H1 (cell line): ENCODE measurements at regions not wholly inside any gene's neighbourhood (a gene's known extent, or its start where the extent isn't known, plus 50 kb on each side); places are given as distances from the start of the nearest gene placed in this dataset.

Source experiments
- CTCF ChIA-PET: fragments of 300-600 bp; sonication (Branson Sonifier 250); formaldehyde crosslinking; loops from one replicate; lab custom pipeline; 2021; ENCODE audit not compliant: partially characterized antibody; lab: Charles Lee
- POLR2A ChIA-PET: fragments of 300-600 bp; sonication (Branson Sonifier 250); formaldehyde crosslinking; loops from one replicate; lab custom pipeline; 2021; ENCODE audit warnings: inconsistent platforms; ENCODE audit not compliant: partially characterized antibody; lab: Charles Lee
- DNase-seq, 2 experiments: peaks; one replicate each; pipeline versions ENCODE4 v3.0.0 to v3.0.0-alpha.2; 2010 to 2022; ENCODE audit warnings: low spot score in 2 of 2, low read depth in 1 of 2, mixed read lengths in 1 of 2
- FAIRE-seq: peaks from 2 replicates; lab custom pipeline; 2011; peaks lifted over from hg19 to GRCh38; lab: Jason Lieb, UNC
- H2AFZ ChIP-seq: 2 replicates; pipeline ENCODE4 v1.8.1; 2012; ENCODE audit warnings: low read length, inconsistent platforms
- H2AK5ac ChIP-seq: 2 replicates; pipeline ENCODE4 v1.6.1; 2013; ENCODE audit warnings: low read depth, low read length
- H2BK120ac ChIP-seq: replicated peaks from 2 replicates; pipeline ENCODE3; 2013; ENCODE audit warnings: low read depth, low read length, inconsistent platforms
- H2BK12ac ChIP-seq: 2 replicates; pipeline ENCODE4 v1.6.1; 2013; ENCODE audit warnings: low read depth, low read length
- H2BK15ac ChIP-seq: 2 replicates; pipeline ENCODE4 v1.6.1; 2013; ENCODE audit warnings: low read length
- H2BK20ac ChIP-seq: 2 replicates; pipeline ENCODE4 v1.6.1; 2013; ENCODE audit warnings: low read length
- H2BK5ac ChIP-seq: 2 replicates; pipeline ENCODE4 v1.6.1; 2013; ENCODE audit warnings: low read depth, low read length
- H3K14ac ChIP-seq: 2 replicates; pipeline ENCODE4 v1.6.1; 2013; ENCODE audit warnings: inconsistent platforms; ENCODE audit not compliant: insufficient read length
- H3K18ac ChIP-seq: 2 replicates; pipeline ENCODE4 v1.6.1; 2013; ENCODE audit warnings: low read length; ENCODE audit errors: extremely low read depth
- H3K23ac ChIP-seq: 2 replicates; pipeline ENCODE4 v1.6.1; 2013; ENCODE audit warnings: inconsistent platforms; ENCODE audit not compliant: insufficient read length
- H3K23me2 ChIP-seq: 2 replicates; pipeline ENCODE4 v1.6.1; 2013; ENCODE audit warnings: low read depth, low read length
- H3K27ac ChIP-seq: 2 replicates; pipeline ENCODE4 v1.6.1; 2011; ENCODE audit warnings: low read depth, low read length, inconsistent platforms
- H3K27me3 ChIP-seq, 4 experiments: replicated peaks in 1 of 4; 1 replicate in 1 of 4; 2 replicates in 3 of 4; pipeline versions ENCODE4 v1.6.1 to v1.8.1; 2011 to 2013; ENCODE audit warnings: low read length in 3 of 4, mild to moderate bottlenecking in 3 of 4, inconsistent platforms in 2 of 4, mixed read lengths in 2 of 4, moderate library complexity in 1 of 4; ENCODE audit not compliant: control insufficient read depth in 3 of 4, insufficient read depth in 3 of 4; ENCODE audit errors: extremely low read depth in 1 of 4
- H3K36me3 ChIP-seq, 4 experiments: 2 replicates each; pipeline versions ENCODE4 v1.6.1 to v1.8.1; 2011 to 2013; ENCODE audit warnings: mild to moderate bottlenecking in 4 of 4, low read length in 3 of 4, moderate library complexity in 2 of 4, control low read depth in 1 of 4, inconsistent platforms in 1 of 4; ENCODE audit not compliant: insufficient read depth in 4 of 4, control insufficient read depth in 2 of 4
- H3K4ac ChIP-seq: replicated peaks from 2 replicates; pipeline ENCODE3; 2013; ENCODE audit warnings: low read length, low read depth, mixed read lengths, inconsistent platforms; ENCODE audit not compliant: insufficient read length
- H3K4me1 ChIP-seq, 4 experiments: replicated peaks in 1 of 4; 1 replicate in 1 of 4; 2 replicates in 3 of 4; pipeline versions ENCODE4 v1.6.1 to v1.8.1; 2011 to 2013; ENCODE audit warnings: low read length in 3 of 4, inconsistent platforms in 2 of 4, mixed read lengths in 1 of 4; ENCODE audit not compliant: insufficient read depth in 4 of 4, control insufficient read depth in 3 of 4
- H3K4me2 ChIP-seq, 2 experiments: 2 replicates each; pipeline versions ENCODE4 v1.6.1 to v1.8.1; 2011 to 2013; ENCODE audit warnings: low read depth in 2 of 2, low read length in 2 of 2, control low read depth in 1 of 2, inconsistent platforms in 1 of 2, mild to moderate bottlenecking in 1 of 2; ENCODE audit not compliant: insufficient read depth in 1 of 2
- H3K4me3 ChIP-seq, 4 experiments: fragments of 200-600, 300-600 bp in 1 of 4; sonication (generic), shearing (Covaris generic), sonication (Bioruptor Twin) in 1 of 4; 2 replicates each; pipeline versions ENCODE4 v1.5.1 to v1.8.1; 2011 to 2016; ENCODE audit warnings: low read length in 4 of 4, low read depth in 3 of 4, control low read depth in 2 of 4, inconsistent platforms in 2 of 4, mild to moderate bottlenecking in 2 of 4, mixed read lengths in 1 of 4, moderate library complexity in 1 of 4; ENCODE audit not compliant: insufficient read depth in 2 of 4; ENCODE audit errors: extremely low read depth in 1 of 4
- H3K56ac ChIP-seq: replicated peaks from 2 replicates; pipeline ENCODE3; 2013; ENCODE audit warnings: low read depth, mild to moderate bottlenecking, mixed read lengths, low read length, inconsistent platforms; ENCODE audit not compliant: insufficient read length
- H3K79me1 ChIP-seq: 2 replicates; pipeline ENCODE4 v1.6.1; 2013; ENCODE audit warnings: low read depth, low read length, control low read depth
- H3K79me2 ChIP-seq, 2 experiments: 2 replicates each; pipeline versions ENCODE4 v1.6.1 to v1.8.1; 2012 to 2013; ENCODE audit warnings: low read length in 2 of 2, mild to moderate bottlenecking in 2 of 2, inconsistent platforms in 1 of 2; ENCODE audit not compliant: insufficient read depth in 2 of 2, control insufficient read depth in 1 of 2
- H3K9ac ChIP-seq, 4 experiments: replicated peaks in 1 of 4; 1 replicate in 1 of 4; 2 replicates in 3 of 4; pipeline versions ENCODE4 v1.6.1 to v1.8.1; 2011 to 2013; ENCODE audit warnings: low read depth in 3 of 4, low read length in 3 of 4, control low read depth in 2 of 4, mild to moderate bottlenecking in 2 of 4, moderate library complexity in 2 of 4, inconsistent platforms in 1 of 4; ENCODE audit errors: extremely low read depth in 1 of 4
- H3K9me3 ChIP-seq, 2 experiments: 2 replicates each; pipeline versions ENCODE4 v1.6.1 to v1.8.1; 2012 to 2013; ENCODE audit warnings: mild to moderate bottlenecking in 2 of 2, moderate library complexity in 2 of 2, control low read depth in 1 of 2, inconsistent platforms in 1 of 2, low read depth in 1 of 2, low read length in 1 of 2, mixed read lengths in 1 of 2; ENCODE audit not compliant: insufficient read depth in 2 of 2
- H4K20me1 ChIP-seq, 2 experiments: replicated peaks in 1 of 2; 2 replicates each; pipeline versions ENCODE3 to v1.8.1; 2011 to 2013; ENCODE audit warnings: inconsistent platforms in 2 of 2, low read length in 2 of 2, mild to moderate bottlenecking in 1 of 2; ENCODE audit not compliant: insufficient read depth in 2 of 2, control insufficient read depth in 1 of 2
- H4K5ac ChIP-seq: 2 replicates; pipeline ENCODE4 v1.6.1; 2013; ENCODE audit warnings: low read length, low read depth, mixed read lengths, inconsistent platforms; ENCODE audit not compliant: insufficient read length
- H4K8ac ChIP-seq: 2 replicates; pipeline ENCODE4 v1.8.0; 2013; ENCODE audit warnings: mild to moderate bottlenecking, moderate library complexity, low read length, inconsistent platforms; ENCODE audit not compliant: insufficient read depth; ENCODE audit errors: extremely low read depth
- H4K91ac ChIP-seq: replicated peaks from 2 replicates; pipeline ENCODE3; 2013; ENCODE audit warnings: low read length, mixed read lengths, inconsistent platforms; ENCODE audit not compliant: insufficient read length
- CEBPB ChIP-seq: IDR thresholded peaks from 2 replicates; pipeline ENCODE4 v1.6.1; 2012; ENCODE audit warnings: low read depth, low read length
- FOSL1 ChIP-seq: IDR thresholded peaks from 2 replicates; pipeline ENCODE4 v1.6.1; 2011; ENCODE audit warnings: mild to moderate bottlenecking, low read depth, low read length, moderate library complexity; ENCODE audit not compliant: insufficient read depth
- JUN ChIP-seq: IDR thresholded peaks from 2 replicates; pipeline ENCODE4 v1.6.1; 2011; ENCODE audit warnings: low read depth, mild to moderate bottlenecking, improper control_type of control experiment, low read length
- NANOG ChIP-seq: IDR thresholded peaks from 2 replicates; pipeline ENCODE4 v1.6.1; 2011; ENCODE audit warnings: low read length, low read depth, mild to moderate bottlenecking, inconsistent platforms; ENCODE audit not compliant: insufficient read depth, poor library complexity, severe bottlenecking
- POLR2AphosphoS5 ChIP-seq: IDR thresholded peaks from 2 replicates; pipeline ENCODE4 v1.6.1; 2011; ENCODE audit warnings: low read depth, low read length
- SIX5 ChIP-seq: IDR thresholded peaks from 2 replicates; pipeline ENCODE4 v1.6.1; 2011; ENCODE audit warnings: mild to moderate bottlenecking, low read depth, low read length
- TBP ChIP-seq: IDR thresholded peaks from 2 replicates; pipeline ENCODE4 v1.6.1; 2011; ENCODE audit warnings: low read depth, low read length, improper control_type of control experiment
- WGBS, 2 experiments: shearing (Covaris generic) in 1 of 2; methylation state at CpG; one replicate each; pipeline versions ENCODE4 v1.1.6 to v1.1.7; 2013 to 2015; ENCODE audit warnings: low lambda C conversion rate in 2 of 2, mixed read lengths in 2 of 2, inconsistent platforms in 1 of 2, low coverage in 1 of 2, missing lambda C conversion rate in 1 of 2; ENCODE audit not compliant: insufficient replicate concordance in 2 of 2, insufficient coverage in 1 of 2, insufficient read length in 1 of 2; ENCODE audit errors: extremely low coverage in 1 of 2, missing lambda C conversion rate in 1 of 2; 5-methylcytosine and 5-hydroxymethylcytosine counted together
- TF ChIP-seq, protein P1 (sequence below), 3 experiments: IDR thresholded peaks; 1 replicate in 2 of 3; 2 replicates in 1 of 3; pipeline versions ENCODE4 v1.5.1 to v1.6.1; 2011; ENCODE audit warnings: low read length in 3 of 3, mild to moderate bottlenecking in 3 of 3, inconsistent platforms in 2 of 3, low read depth in 1 of 3, moderate library complexity in 1 of 3; ENCODE audit not compliant: insufficient read depth in 1 of 3; ENCODE audit errors: control extremely low read depth in 1 of 3

- no peak overlapping the region for H3K27ac ChIP-seq
- no peak overlapping the region for H4K8ac ChIP-seq
- no peaks in the 10 kb centered on the region for H3K36me3 ChIP-seq
- no peak overlapping the region for H3K14ac ChIP-seq
- no peak overlapping the region for H3K18ac ChIP-seq
- H3K9ac ChIP-seq: no peak overlapping the region
- no peak overlapping the region for H3K56ac ChIP-seq
- H2AFZ ChIP-seq: no peak overlapping the region
- H3K79me2 ChIP-seq: no peaks in the 10 kb centered on the region
- no peak overlapping the region for H4K5ac ChIP-seq
- TF ChIP-seq NANOG (no peak), FOSL1 (no peak), TBP (no peak), POLR2AphosphoS5 (no peak), SIX5 (no peak), JUN (no peak), CEBPB (no peak)
- TF ChIP-seq, protein P1, sequence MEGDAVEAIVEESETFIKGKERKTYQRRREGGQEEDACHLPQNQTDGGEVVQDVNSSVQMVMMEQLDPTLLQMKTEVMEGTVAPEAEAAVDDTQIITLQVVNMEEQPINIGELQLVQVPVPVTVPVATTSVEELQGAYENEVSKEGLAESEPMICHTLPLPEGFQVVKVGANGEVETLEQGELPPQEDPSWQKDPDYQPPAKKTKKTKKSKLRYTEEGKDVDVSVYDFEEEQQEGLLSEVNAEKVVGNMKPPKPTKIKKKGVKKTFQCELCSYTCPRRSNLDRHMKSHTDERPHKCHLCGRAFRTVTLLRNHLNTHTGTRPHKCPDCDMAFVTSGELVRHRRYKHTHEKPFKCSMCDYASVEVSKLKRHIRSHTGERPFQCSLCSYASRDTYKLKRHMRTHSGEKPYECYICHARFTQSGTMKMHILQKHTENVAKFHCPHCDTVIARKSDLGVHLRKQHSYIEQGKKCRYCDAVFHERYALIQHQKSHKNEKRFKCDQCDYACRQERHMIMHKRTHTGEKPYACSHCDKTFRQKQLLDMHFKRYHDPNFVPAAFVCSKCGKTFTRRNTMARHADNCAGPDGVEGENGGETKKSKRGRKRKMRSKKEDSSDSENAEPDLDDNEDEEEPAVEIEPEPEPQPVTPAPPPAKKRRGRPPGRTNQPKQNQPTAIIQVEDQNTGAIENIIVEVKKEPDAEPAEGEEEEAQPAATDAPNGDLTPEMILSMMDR (IDR thresholded peaks at IDR 0.05; ENCODE audit: control extremely low read depth in 1 of 3, insufficient read depth in 1 of 3, low read depth in 1 of 3, low read length in 3 of 3): no peak
- H2BK20ac ChIP-seq: no peak overlapping the region
- H2BK15ac ChIP-seq: no peak overlapping the region
- H3K9me3 ChIP-seq: no peaks in the 10 kb centered on the region
- H2BK120ac ChIP-seq: no peak overlapping the region
- H3K4ac ChIP-seq: no peak overlapping the region
- H3K4me2 ChIP-seq: no peak overlapping the region
- DNase-seq: no peak
- WGBS, 2 experiments: 97% methylated on average over 2 of the region's 2 CpGs; no CpG with 5 or more reads in 1 of the 2 experiments
- H4K91ac ChIP-seq: no peak overlapping the region
- H3K4me3 ChIP-seq: no peak overlapping the region
- no peak overlapping the region for H3K23ac ChIP-seq
- no peaks in the 10 kb centered on the region for H3K27me3 ChIP-seq
- no peaks in the 10 kb centered on the region for H3K4me1 ChIP-seq
- no peak for FAIRE-seq
- H2BK12ac ChIP-seq: no peak overlapping the region
- ChIA-PET CTCF (interaction anchor here (0.9 kb wide), 1 partner anchor 106 kb away, joined by 3 read pairs; no protein-coding TSS in a partner anchor), POLR2A (no interaction called here)
- no peak overlapping the region for H2AK5ac ChIP-seq
- no peaks in the 10 kb centered on the region for H4K20me1 ChIP-seq
- no peak overlapping the region for H2BK5ac ChIP-seq
- H3K79me1 ChIP-seq: no peaks in the 10 kb centered on the region
- no peaks in the 10 kb centered on the region for H3K23me2 ChIP-seq
These were observed 257.5 kb upstream of the SNX7 start for GRCh38 chr1:98403963-98404480.
